ENCODE measurements at regions not wholly inside any gene's neighbourhood (a gene's known extent, or its start where the extent isn't known, plus 50 kb on each side); places are given as distances from the start of the nearest gene placed in this dataset.

- no peak for DNase-seq
- no peak overlapping the region for H3K27ac Mint-ChIP-seq (ENCODE audit: unreplicated experiment)
- peaks cover 10% of the 10 kb centered on the region for H3K9me3 Mint-ChIP-seq (ENCODE audit: low read depth, unreplicated experiment)
- intact Hi-C loops (cut with micrococcal nuclease; ENCODE audit: unreplicated experiment), result no loop called here
- no peaks in the 10 kb centered on the region for H3K4me1 Mint-ChIP-seq (ENCODE audit: low read depth, unreplicated experiment)
- CTCF ChIA-PET, result no interaction called here
- no TSS peak for BruUV-seq (replicated peaks)
- TF ChIP-seq CTCF (IDR thresholded peaks at IDR 0.05; ENCODE audit: unreplicated experiment), result no peak
- no peak overlapping the region for H3K4me3 Mint-ChIP-seq (ENCODE audit: low read depth, unreplicated experiment)
- H3K27me3 Mint-ChIP-seq (ENCODE audit: unreplicated experiment), result no peaks in the 10 kb centered on the region
- H3K36me3 Mint-ChIP-seq (ENCODE audit: insufficient read depth, unreplicated experiment), result no peaks in the 10 kb centered on the region
These were observed 96.1 kb upstream of the ELAC2 start for GRCh38 chr17:13113821-13114525.

GRCh38 chr17:13107676-13108235 lies 89.9 kb upstream of the ELAC2 start:
- TF ChIP-seq CTCF (IDR thresholded peaks at IDR 0.05; ENCODE audit: unreplicated experiment), result no peak
- CTCF ChIA-PET, result no interaction called here
- Mint-ChIP-seq H3K27me3 (ENCODE audit: unreplicated experiment) (no peaks in the 10 kb centered on the region), H3K27ac (ENCODE audit: unreplicated experiment) (no peak overlapping the region), H3K9me3 (ENCODE audit: low read depth, unreplicated experiment) (peaks cover 7% of the 10 kb centered on the region), H3K4me3 (ENCODE audit: low read depth, unreplicated experiment) (no peak overlapping the region), H3K4me1 (ENCODE audit: low read depth, unreplicated experiment) (no peaks in the 10 kb centered on the region), H3K36me3 (ENCODE audit: insufficient read depth, unreplicated experiment) (no peaks in the 10 kb centered on the region)
- BruUV-seq (replicated peaks), result no TSS peak
- DNase-seq, result no peak
- intact Hi-C loops (cut with micrococcal nuclease; ENCODE audit: unreplicated experiment), result no loop called here

GRCh38 chr17:13106171-13106570 lies 88.3 kb upstream of the ELAC2 start:
- BruUV-seq (replicated peaks), result no TSS peak
- CTCF ChIA-PET, result no interaction called here
- Mint-ChIP-seq H3K27me3 (ENCODE audit: unreplicated experiment) (no peaks in the 10 kb centered on the region), H3K27ac (ENCODE audit: unreplicated experiment) (no peak overlapping the region), H3K9me3 (ENCODE audit: low read depth, unreplicated experiment) (peaks cover 7% of the 10 kb centered on the region), H3K36me3 (ENCODE audit: insufficient read depth, unreplicated experiment) (no peaks in the 10 kb centered on the region), H3K4me1 (ENCODE audit: low read depth, unreplicated experiment) (no peaks in the 10 kb centered on the region), H3K4me3 (ENCODE audit: low read depth, unreplicated experiment) (no peak overlapping the region)
- no peak for DNase-seq
- intact Hi-C loops (cut with micrococcal nuclease; ENCODE audit: unreplicated experiment), result no loop called here
- no peak for TF ChIP-seq CTCF (IDR thresholded peaks at IDR 0.05; ENCODE audit: unreplicated experiment)

- H3K27ac Mint-ChIP-seq (ENCODE audit: unreplicated experiment), result no peak overlapping the region
- no peaks in the 10 kb centered on the region for H3K36me3 Mint-ChIP-seq (ENCODE audit: insufficient read depth, unreplicated experiment)
- BruUV-seq (replicated peaks), result no TSS peak
- no peak for DNase-seq
- TF ChIP-seq CTCF (IDR thresholded peaks at IDR 0.05; ENCODE audit: unreplicated experiment), result no peak
- intact Hi-C loops (cut with micrococcal nuclease; ENCODE audit: unreplicated experiment), result no loop called here
- no peaks in the 10 kb centered on the region for H3K4me1 Mint-ChIP-seq (ENCODE audit: low read depth, unreplicated experiment)
- CTCF ChIA-PET, result no interaction called here
- peaks cover 9% of the 10 kb centered on the region for H3K9me3 Mint-ChIP-seq (ENCODE audit: low read depth, unreplicated experiment)
- no peaks in the 10 kb centered on the region for H3K27me3 Mint-ChIP-seq (ENCODE audit: unreplicated experiment)
- no peak overlapping the region for H3K4me3 Mint-ChIP-seq (ENCODE audit: low read depth, unreplicated experiment)
These were observed 86.7 kb upstream of the ELAC2 start for GRCh38 chr17:13104576-13104975.

Measured in Calu3 (cell line).